GM12878 (cell line): ENCODE measurements at regions not wholly inside any gene's neighbourhood (a gene's known extent, or its start where the extent isn't known, plus 50 kb on each side); places are given as distances from the start of the nearest gene placed in this dataset.

Source experiments
- GATAD2B ChIP-seq: fragments of 450-650 bp; conservative IDR thresholded peaks from 2 replicates; pipeline ENCODE4 v1.6.1; 2017; ENCODE audit warnings: low read depth, mild to moderate bottlenecking, moderate library complexity
- ZZZ3 ChIP-seq: IDR thresholded peaks from 2 replicates; pipeline ENCODE4 v1.6.1; 2011; ENCODE audit warnings: low read depth; ENCODE audit not compliant: control insufficient read depth, insufficient read length
- TF ChIP-seq, protein P1 (sequence below): fragments of 150-350 bp; IDR thresholded peaks from 2 replicates; pipeline ENCODE4 v1.6.1; 2014; ENCODE audit warnings: mild to moderate bottlenecking, low read depth, low read length

DNA sequence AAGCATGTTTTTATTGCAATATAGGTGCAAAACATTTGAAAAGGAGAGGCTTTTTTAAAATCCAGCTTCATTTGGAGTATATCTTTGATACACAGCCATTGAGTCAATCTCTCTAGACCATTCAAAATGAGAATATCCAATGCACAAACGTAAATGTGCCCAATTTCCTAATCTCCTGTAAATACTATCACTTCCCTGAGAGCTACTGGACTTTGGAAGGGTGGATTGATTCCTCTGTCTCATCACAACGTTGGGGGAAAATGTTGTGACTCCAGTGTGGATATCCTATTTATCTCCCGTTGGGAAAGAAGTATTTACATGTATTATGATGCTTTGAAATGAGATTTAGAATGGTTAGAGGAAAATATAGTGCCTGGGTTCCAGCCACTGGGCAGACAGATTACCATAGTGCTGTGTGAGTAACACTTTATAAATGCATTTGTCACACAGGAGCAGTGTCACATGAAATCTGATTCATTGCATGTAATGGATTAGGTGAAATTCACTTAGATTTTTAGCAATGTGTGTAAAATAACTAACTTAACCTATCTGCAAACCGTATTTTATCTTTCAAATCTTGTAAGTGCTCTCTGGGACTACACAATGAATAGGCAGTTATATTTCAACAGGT lies 64.4 kb upstream of the VCX3A start (continued):
- no peak for TF ChIP-seq GATAD2B
- TF ChIP-seq, protein P1, sequence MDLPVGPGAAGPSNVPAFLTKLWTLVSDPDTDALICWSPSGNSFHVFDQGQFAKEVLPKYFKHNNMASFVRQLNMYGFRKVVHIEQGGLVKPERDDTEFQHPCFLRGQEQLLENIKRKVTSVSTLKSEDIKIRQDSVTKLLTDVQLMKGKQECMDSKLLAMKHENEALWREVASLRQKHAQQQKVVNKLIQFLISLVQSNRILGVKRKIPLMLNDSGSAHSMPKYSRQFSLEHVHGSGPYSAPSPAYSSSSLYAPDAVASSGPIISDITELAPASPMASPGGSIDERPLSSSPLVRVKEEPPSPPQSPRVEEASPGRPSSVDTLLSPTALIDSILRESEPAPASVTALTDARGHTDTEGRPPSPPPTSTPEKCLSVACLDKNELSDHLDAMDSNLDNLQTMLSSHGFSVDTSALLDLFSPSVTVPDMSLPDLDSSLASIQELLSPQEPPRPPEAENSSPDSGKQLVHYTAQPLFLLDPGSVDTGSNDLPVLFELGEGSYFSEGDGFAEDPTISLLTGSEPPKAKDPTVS = no peak
- TF ChIP-seq ZZZ3 = no peak
